ENCODE measurements at regions not wholly inside any gene's neighbourhood (a gene's known extent, or its start where the extent isn't known, plus 50 kb on each side); places are given as distances from the start of the nearest gene placed in this dataset.
A peak's percentile ranks its signal among the peaks of the same experiment; 100 is the strongest.
"Not testable (repeated sequence)": the region's sequence is repeated elsewhere in the genome, so short reads cannot be mapped to it uniquely, and the experiment has no call there.

DNA sequence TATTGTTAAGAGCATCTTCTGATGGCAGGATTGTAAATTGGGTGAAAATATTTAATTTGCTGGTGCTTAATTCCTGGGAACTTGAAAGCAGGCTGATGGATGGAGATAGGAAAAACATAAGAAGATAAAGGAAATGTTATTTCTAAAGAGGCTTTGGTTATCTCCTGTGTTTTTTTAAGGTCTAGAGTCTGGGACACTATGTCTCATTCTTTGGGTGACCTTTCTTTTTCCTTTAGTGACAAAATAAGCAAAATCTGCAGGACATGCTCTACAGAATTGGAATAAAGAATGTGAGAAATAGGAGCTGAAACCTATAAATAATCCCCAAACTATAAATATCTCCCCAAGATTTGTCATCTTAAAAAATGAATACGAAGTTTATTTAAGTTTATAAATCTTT lies 241.7 kb downstream of the DSC3 start:
- Histone ChIP-seq H3K4me1 (no peaks in the 10 kb centered on the region), H3K27ac (no peak overlapping the region), H3K4me3 (no peak overlapping the region), H3K9me3 (no peaks in the 10 kb centered on the region), H3K27me3 (no peaks in the 10 kb centered on the region), H3K36me3 (no peaks in the 10 kb centered on the region)
- ATAC-seq (peak in 1 of 4 donors; percentile 60), DNase-seq (no peak)
- TF ChIP-seq POLR2A (IDR thresholded peaks at IDR 0.05): no peak
- no peak for TF ChIP-seq CTCF (IDR thresholded peaks at IDR 0.05)
- intact Hi-C loops (cut with DNase I): no loop called here
- WGBS (ENCODE audit: insufficient coverage, low coverage, low lambda C conversion rate, missing lambda C conversion rate): 28% methylated on average over 1 of the region's 1 CpG

GRCh38 chr18:30792051-30792450 lies 250.5 kb downstream of the DSC3 start:
- DNase-seq: no peak
- WGBS (ENCODE audit: insufficient coverage, low coverage, low lambda C conversion rate, missing lambda C conversion rate): 34% methylated on average over 7 of the region's 7 CpGs

DNA sequence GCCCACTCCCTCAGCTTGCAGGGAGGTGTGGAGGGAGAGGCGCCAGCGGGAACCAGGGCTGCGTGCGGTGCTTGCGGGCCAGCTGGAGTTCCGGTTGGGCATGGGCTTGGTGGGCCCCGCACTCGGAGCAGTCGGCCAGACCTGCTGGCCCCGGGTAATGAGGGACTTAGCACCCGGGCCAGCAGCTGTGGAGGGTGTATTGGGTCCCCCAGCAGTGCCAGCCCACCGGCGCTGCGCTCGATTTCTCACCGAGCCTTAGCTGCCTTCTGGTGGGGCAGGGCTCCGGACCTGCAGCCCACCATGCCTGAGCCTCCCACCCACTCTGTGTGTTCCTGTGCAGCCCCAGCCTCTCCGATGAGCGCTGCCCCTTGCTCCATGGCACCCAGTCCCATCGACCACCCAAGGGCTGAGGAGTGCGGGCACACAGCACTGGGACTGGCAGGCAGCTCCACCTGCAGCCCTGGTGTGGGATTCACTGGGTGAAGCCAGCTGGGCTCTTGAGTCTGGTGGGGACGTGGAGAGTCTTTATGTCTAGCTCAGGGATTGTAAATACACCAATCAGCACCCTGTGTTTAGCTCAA lies 254.0 kb downstream of the DSC3 start:
- H3K9me3 ChIP-seq; DNase-seq; H3K36me3 ChIP-seq; ATAC-seq; H3K4me1 ChIP-seq; intact Hi-C loops (cut with DNase I); H3K27me3 ChIP-seq; H3K4me3 ChIP-seq; H3K27ac ChIP-seq: not testable (repeated sequence)
- no CpG with 5 or more reads among the region's 22 CpGs for WGBS (ENCODE audit: insufficient coverage, low coverage, low lambda C conversion rate, missing lambda C conversion rate)

More at GRCh38 chr18:30792051-30792450, 250.5 kb downstream of the DSC3 start:
- H3K4me1 ChIP-seq: no peaks in the 10 kb centered on the region
- no peaks in the 10 kb centered on the region for H3K36me3 ChIP-seq
- H3K27ac ChIP-seq: no peak overlapping the region
- ATAC-seq: no peak
- intact Hi-C loops (cut with DNase I): no loop called here
- H3K9me3 ChIP-seq: no peaks in the 10 kb centered on the region
- TF ChIP-seq POLR2A (IDR thresholded peaks at IDR 0.05) (no peak), CTCF (IDR thresholded peaks at IDR 0.05) (no peak)
- H3K4me3 ChIP-seq: no peak overlapping the region
- no peaks in the 10 kb centered on the region for H3K27me3 ChIP-seq

DNA sequence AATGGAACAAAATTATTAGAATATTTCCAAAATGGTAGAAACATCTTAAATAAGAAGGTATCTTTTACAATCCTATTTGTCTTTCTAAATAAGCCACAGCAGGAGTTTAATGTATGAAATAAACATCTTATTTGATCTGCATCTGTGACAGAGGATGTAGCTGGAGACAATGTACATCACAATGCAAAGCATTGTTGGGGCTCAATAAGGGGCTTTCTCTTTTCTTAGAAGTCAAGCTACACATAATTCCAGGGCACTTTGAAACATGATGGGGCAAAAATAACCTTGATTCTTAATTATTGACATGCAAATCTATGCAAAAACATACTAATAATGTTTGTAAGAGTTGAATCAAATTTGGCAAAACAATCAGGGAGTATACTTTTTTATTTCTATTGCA lies 255.1 kb downstream of the DSC3 start:
- ATAC-seq (no peak), DNase-seq (no peak)
- intact Hi-C loops (cut with DNase I): no loop called here
- Histone ChIP-seq H3K4me1 (no peaks in the 10 kb centered on the region), H3K4me3 (no peak overlapping the region), H3K36me3 (no peaks in the 10 kb centered on the region), H3K9me3 (no peaks in the 10 kb centered on the region), H3K27me3 (no peaks in the 10 kb centered on the region), H3K27ac (no peak overlapping the region)
- TF ChIP-seq CTCF (IDR thresholded peaks at IDR 0.05) (no peak), POLR2A (IDR thresholded peaks at IDR 0.05) (no peak)

- Histone ChIP-seq H3K4me3 (no peak overlapping the region), H3K27ac (no peak overlapping the region), H3K36me3 (no peaks in the 10 kb centered on the region), H3K4me1 (no peaks in the 10 kb centered on the region), H3K9me3 (no peaks in the 10 kb centered on the region), H3K27me3 (no peaks in the 10 kb centered on the region)
- WGBS (ENCODE audit: insufficient coverage, low coverage, low lambda C conversion rate, missing lambda C conversion rate): 54% methylated on average over 2 of the region's 2 CpGs
- DNase-seq: no peak
- intact Hi-C loops (cut with DNase I): no loop called here
- no peak for TF ChIP-seq CTCF (IDR thresholded peaks at IDR 0.05)
- TF ChIP-seq POLR2A (IDR thresholded peaks at IDR 0.05): no peak
- ATAC-seq: no peak
These were observed 260.9 kb downstream of the DSC3 start for GRCh38 chr18:30781601-30782000.
